ENCODE measurements at regions not wholly inside any gene's neighbourhood (a gene's known extent, or its start where the extent isn't known, plus 50 kb on each side); places are given as distances from the start of the nearest gene placed in this dataset.

- no peak for TF ChIP-seq CTCF (IDR thresholded peaks at IDR 0.05)
- no peak for TF ChIP-seq POLR2A (IDR thresholded peaks at IDR 0.05)
- TF ChIP-seq EP300 (IDR thresholded peaks at IDR 0.05), result no peak
These were observed 65.5 kb upstream of the SLC45A1 start for GRCh38 chr1:8252266-8252951.

Measured in tibial nerve (tissue), 4 donors.